ENCODE measurements at regions not wholly inside any gene's neighbourhood (a gene's known extent, or its start where the extent isn't known, plus 50 kb on each side); places are given as distances from the start of the nearest gene placed in this dataset.

GRCh38 chr3:20898962-20899361, 713.0 kb upstream of the SGO1 start:
- Mint-ChIP-seq H3K4me3 (no peak overlapping the region), H3K27ac (no peak overlapping the region), H3K4me1 (no peaks in the 10 kb centered on the region), H3K36me3 (ENCODE audit: low read depth) (no peaks in the 10 kb centered on the region), H3K9me3 (peaks cover 14% of the 10 kb centered on the region), H3K27me3 (ENCODE audit: insufficient read depth) (peaks cover 37% of the 10 kb centered on the region)
- Histone ChIP-seq H3K36me3 (ENCODE audit: control insufficient read depth, insufficient read depth, low read length) (no peaks in the 10 kb centered on the region), H3K4me3 (ENCODE audit: low read length) (no peak overlapping the region), H3K27ac (ENCODE audit: low read depth, low read length) (no peak overlapping the region), H3K27me3 (ENCODE audit: control insufficient read depth, insufficient read depth, low read length, poor library complexity, severe bottlenecking) (peaks cover 40% of the 10 kb centered on the region), H3K4me1 (ENCODE audit: control insufficient read depth, insufficient read depth, low read length) (no peaks in the 10 kb centered on the region), H3K9ac (ENCODE audit: extremely low read depth, low read length, poor library complexity, severe bottlenecking) (no peak overlapping the region), H3K9me3 (ENCODE audit: control insufficient read depth, low read length) (peaks cover 7% of the 10 kb centered on the region)
- no peak for DNase-seq
- TF ChIP-seq CTCF (conservative IDR thresholded peaks at IDR 0.05), result no peak
- WGBS, 2 experiments (ENCODE audit: insufficient coverage in 1 of 2, insufficient read length in 1 of 2), result 89 to 100% methylated on average over 1 to 2 of the region's 2 CpGs

DNA sequence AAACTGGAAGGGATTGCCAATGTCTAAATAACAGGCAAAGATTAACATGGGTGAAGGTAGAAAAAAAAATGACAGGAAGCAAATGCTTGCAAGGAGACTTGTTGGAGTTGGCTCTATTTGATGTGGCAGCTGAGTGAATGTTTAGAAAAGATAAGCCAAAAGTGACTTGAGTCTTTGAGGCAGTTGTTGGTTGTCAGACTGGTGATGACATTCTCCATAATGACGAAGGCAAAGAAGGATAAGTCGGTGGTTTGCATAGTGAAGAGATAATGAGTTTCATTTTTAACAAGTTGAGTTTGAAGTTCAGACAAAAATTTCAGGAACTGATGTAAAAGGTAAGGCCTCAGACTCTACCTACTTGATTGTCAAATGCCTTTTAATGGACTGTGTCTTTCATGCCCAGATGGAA, 704.1 kb upstream of the SGO1 start:
- Histone ChIP-seq H3K9me3 (ENCODE audit: control insufficient read depth, low read length) (no peaks in the 10 kb centered on the region), H3K9ac (ENCODE audit: extremely low read depth, low read length, poor library complexity, severe bottlenecking) (no peak overlapping the region), H3K4me3 (ENCODE audit: low read length) (no peak overlapping the region), H3K27ac (ENCODE audit: low read depth, low read length) (no peak overlapping the region), H3K4me1 (ENCODE audit: control insufficient read depth, insufficient read depth, low read length) (no peaks in the 10 kb centered on the region), H3K36me3 (ENCODE audit: control insufficient read depth, insufficient read depth, low read length) (no peaks in the 10 kb centered on the region), H3K27me3 (ENCODE audit: control insufficient read depth, insufficient read depth, low read length, poor library complexity, severe bottlenecking) (no peaks in the 10 kb centered on the region)
- H3K4me1 Mint-ChIP-seq, result no peaks in the 10 kb centered on the region
- H3K27me3 Mint-ChIP-seq (ENCODE audit: insufficient read depth), result peaks cover 3% of the 10 kb centered on the region
- WGBS, 2 experiments (ENCODE audit: insufficient coverage in 1 of 2, insufficient read length in 1 of 2), result 85 to 91% methylated on average over 2 of the region's 2 CpGs
- H3K4me3 Mint-ChIP-seq, result no peak overlapping the region
- no peak for DNase-seq
- TF ChIP-seq CTCF (conservative IDR thresholded peaks at IDR 0.05), result no peak
- no peak overlapping the region for H3K27ac Mint-ChIP-seq
- H3K36me3 Mint-ChIP-seq (ENCODE audit: low read depth), result no peaks in the 10 kb centered on the region
- H3K9me3 Mint-ChIP-seq, result no peaks in the 10 kb centered on the region

GRCh38 chr3:20878691-20879090, 692.7 kb upstream of the SGO1 start:
- H3K4me3 Mint-ChIP-seq, result no peak overlapping the region
- no peak overlapping the region for H3K4me3 ChIP-seq (ENCODE audit: low read length)
- no peak for TF ChIP-seq CTCF (conservative IDR thresholded peaks at IDR 0.05)
- H3K36me3 ChIP-seq (ENCODE audit: control insufficient read depth, insufficient read depth, low read length), result no peaks in the 10 kb centered on the region
- H3K9ac ChIP-seq (ENCODE audit: extremely low read depth, low read length, poor library complexity, severe bottlenecking), result no peak overlapping the region
- H3K4me1 Mint-ChIP-seq, result peaks cover 10% of the 10 kb centered on the region
- H3K9me3 ChIP-seq (ENCODE audit: control insufficient read depth, low read length), result peaks cover 5% of the 10 kb centered on the region
- no peaks in the 10 kb centered on the region for H3K27me3 ChIP-seq (ENCODE audit: control insufficient read depth, insufficient read depth, low read length, poor library complexity, severe bottlenecking)
- H3K27ac ChIP-seq (ENCODE audit: low read depth, low read length), result no peak overlapping the region
- WGBS, 2 experiments (ENCODE audit: insufficient coverage in 1 of 2, insufficient read length in 1 of 2), result 92% methylated on average over 2 of the region's 2 CpGs; no CpG with 5 or more reads in 1 of the 2 experiments
- no peaks in the 10 kb centered on the region for H3K4me1 ChIP-seq (ENCODE audit: control insufficient read depth, insufficient read depth, low read length)
- no peak for DNase-seq
- H3K27me3 Mint-ChIP-seq (ENCODE audit: insufficient read depth), result no peaks in the 10 kb centered on the region
- H3K9me3 Mint-ChIP-seq, result peaks cover 9% of the 10 kb centered on the region
- no peak overlapping the region for H3K27ac Mint-ChIP-seq
- H3K36me3 Mint-ChIP-seq (ENCODE audit: low read depth), result no peaks in the 10 kb centered on the region

All from endodermal cell (in vitro differentiated cells).